Skeletal muscle satellite cell (primary cell): ENCODE measurements at regions not wholly inside any gene's neighbourhood (a gene's known extent, or its start where the extent isn't known, plus 50 kb on each side); places are given as distances from the start of the nearest gene placed in this dataset.

Experiments
- H3K27me3 ChIP-seq: 2 replicates; pipeline ENCODE4 v1.7.0; 2013; ENCODE audit warnings: low read length; ENCODE audit not compliant: control insufficient read depth, insufficient read depth
- H3K36me3 ChIP-seq: 2 replicates; pipeline ENCODE4 v1.7.0; 2013; ENCODE audit warnings: mild to moderate bottlenecking, control low read depth, low read length; ENCODE audit not compliant: insufficient read depth
- H3K4me1 ChIP-seq: 2 replicates; pipeline ENCODE4 v1.7.0; 2013; ENCODE audit warnings: low read length; ENCODE audit not compliant: control insufficient read depth, insufficient read depth
- H3K4me2 ChIP-seq: 2 replicates; pipeline ENCODE4 v1.7.0; 2013; ENCODE audit warnings: mild to moderate bottlenecking, low read length
- H3K4me3 ChIP-seq: 2 replicates; pipeline ENCODE4 v1.7.0; 2013; ENCODE audit warnings: low read length
- H3K9ac ChIP-seq: 2 replicates; pipeline ENCODE4 v1.7.0; 2013; ENCODE audit warnings: mild to moderate bottlenecking, low read depth, low read length, moderate library complexity
- H3K9me3 ChIP-seq: replicated peaks from 2 replicates; pipeline ENCODE4 v1.7.0; 2013; ENCODE audit warnings: mild to moderate bottlenecking, control low read depth, low read length

GRCh38 chr11:110812086-110812733 is 100.0 kb upstream of the ARHGAP20 start:
- no peaks in the 10 kb centered on the region for H3K9me3 ChIP-seq
- peaks cover 4% of the 10 kb centered on the region for H3K27me3 ChIP-seq
- H3K4me2 ChIP-seq: no peak overlapping the region
- H3K9ac ChIP-seq: no peak overlapping the region
- no peaks in the 10 kb centered on the region for H3K36me3 ChIP-seq
- no peak overlapping the region for H3K4me3 ChIP-seq
- H3K4me1 ChIP-seq: no peaks in the 10 kb centered on the region

- peaks cover 4% of the 10 kb centered on the region for H3K27me3 ChIP-seq
- no peaks in the 10 kb centered on the region for H3K9me3 ChIP-seq
- no peak overlapping the region for H3K4me3 ChIP-seq
- H3K4me1 ChIP-seq: no peaks in the 10 kb centered on the region
- no peaks in the 10 kb centered on the region for H3K36me3 ChIP-seq
- H3K9ac ChIP-seq: no peak overlapping the region
- H3K4me2 ChIP-seq: no peak overlapping the region
Measured at GRCh38 chr11:110809417-110810199, 97.4 kb upstream of the ARHGAP20 start.

GRCh38 chr11:110808248-110808647 is 96.0 kb upstream of the ARHGAP20 start:
- H3K36me3 ChIP-seq: no peaks in the 10 kb centered on the region
- H3K4me1 ChIP-seq: no peaks in the 10 kb centered on the region
- H3K4me3 ChIP-seq: no peak overlapping the region
- H3K9ac ChIP-seq: no peak overlapping the region
- H3K27me3 ChIP-seq: peaks cover 4% of the 10 kb centered on the region
- no peak overlapping the region for H3K4me2 ChIP-seq
- no peaks in the 10 kb centered on the region for H3K9me3 ChIP-seq

- H3K4me2 ChIP-seq: no peak overlapping the region
- H3K9ac ChIP-seq: no peak overlapping the region
- H3K9me3 ChIP-seq: no peaks in the 10 kb centered on the region
- H3K27me3 ChIP-seq: peaks cover 4% of the 10 kb centered on the region
- H3K36me3 ChIP-seq: no peaks in the 10 kb centered on the region
- no peak overlapping the region for H3K4me3 ChIP-seq
- H3K4me1 ChIP-seq: no peaks in the 10 kb centered on the region
Measured at GRCh38 chr11:110807801-110808200, 95.6 kb upstream of the ARHGAP20 start.

GRCh38 chr11:110805756-110806155 is 93.5 kb upstream of the ARHGAP20 start:
- Histone ChIP-seq H3K4me3 (no peak overlapping the region), H3K4me1 (no peaks in the 10 kb centered on the region), H3K27me3 (peaks cover 4% of the 10 kb centered on the region), H3K9me3 (no peaks in the 10 kb centered on the region), H3K36me3 (no peaks in the 10 kb centered on the region), H3K4me2 (no peak overlapping the region), H3K9ac (no peak overlapping the region)

GRCh38 chr11:110802162-110802561 is 89.9 kb upstream of the ARHGAP20 start:
- Histone ChIP-seq H3K9ac (no peak overlapping the region), H3K4me2 (no peak overlapping the region), H3K4me3 (no peak overlapping the region), H3K9me3 (no peaks in the 10 kb centered on the region), H3K4me1 (no peaks in the 10 kb centered on the region), H3K36me3 (no peaks in the 10 kb centered on the region), H3K27me3 (no peaks in the 10 kb centered on the region)

- H3K27me3 ChIP-seq: no peaks in the 10 kb centered on the region
- no peaks in the 10 kb centered on the region for H3K4me1 ChIP-seq
- no peak overlapping the region for H3K4me2 ChIP-seq
- no peaks in the 10 kb centered on the region for H3K9me3 ChIP-seq
- no peak overlapping the region for H3K4me3 ChIP-seq
- H3K36me3 ChIP-seq: no peaks in the 10 kb centered on the region
- no peak overlapping the region for H3K9ac ChIP-seq
Measured at GRCh38 chr11:110801328-110801727, 89.1 kb upstream of the ARHGAP20 start.

- Histone ChIP-seq H3K9me3 (no peaks in the 10 kb centered on the region), H3K4me2 (no peak overlapping the region), H3K27me3 (no peaks in the 10 kb centered on the region), H3K4me3 (no peak overlapping the region), H3K36me3 (no peaks in the 10 kb centered on the region), H3K4me1 (peaks cover 3% of the 10 kb centered on the region), H3K9ac (no peak overlapping the region)
Measured at GRCh38 chr11:110798201-110798900, 86.1 kb upstream of the ARHGAP20 start.

- Histone ChIP-seq H3K9me3 (no peaks in the 10 kb centered on the region), H3K4me1 (peaks cover 3% of the 10 kb centered on the region), H3K9ac (no peak overlapping the region), H3K27me3 (no peaks in the 10 kb centered on the region), H3K4me3 (no peak overlapping the region), H3K4me2 (no peak overlapping the region), H3K36me3 (no peaks in the 10 kb centered on the region)
Measured at GRCh38 chr11:110797453-110797852, 85.2 kb upstream of the ARHGAP20 start.

- no peak overlapping the region for H3K4me2 ChIP-seq
- H3K4me3 ChIP-seq: no peak overlapping the region
- no peaks in the 10 kb centered on the region for H3K27me3 ChIP-seq
- H3K4me1 ChIP-seq: peaks cover 3% of the 10 kb centered on the region
- H3K9me3 ChIP-seq: no peaks in the 10 kb centered on the region
- no peaks in the 10 kb centered on the region for H3K36me3 ChIP-seq
- H3K9ac ChIP-seq: no peak overlapping the region
Measured at GRCh38 chr11:110795112-110795624, 82.9 kb upstream of the ARHGAP20 start.

- H3K9ac ChIP-seq: no peak overlapping the region
- no peaks in the 10 kb centered on the region for H3K9me3 ChIP-seq
- no peaks in the 10 kb centered on the region for H3K27me3 ChIP-seq
- peaks cover 3% of the 10 kb centered on the region for H3K4me1 ChIP-seq
- no peak overlapping the region for H3K4me2 ChIP-seq
- no peak overlapping the region for H3K4me3 ChIP-seq
- H3K36me3 ChIP-seq: no peaks in the 10 kb centered on the region
Measured at GRCh38 chr11:110793556-110793955, 81.3 kb upstream of the ARHGAP20 start.
